ENCODE measurements at regions not wholly inside any gene's neighbourhood (a gene's known extent, or its start where the extent isn't known, plus 50 kb on each side); places are given as distances from the start of the nearest gene placed in this dataset.
A peak's percentile ranks its signal among the peaks of the same experiment; 100 is the strongest.

- H3K4me1 ChIP-seq: peaks cover 5% of the 10 kb centered on the region
- no peak overlapping the region for H3K9ac ChIP-seq (ENCODE audit: low read depth in 2 of 2, low read length in 2 of 2)
- H3K27me3 ChIP-seq: no peaks in the 10 kb centered on the region
- H3K27ac ChIP-seq: no peak overlapping the region
- no peaks in the 10 kb centered on the region for H3K36me3 ChIP-seq
- no peaks in the 10 kb centered on the region for H3K9me3 ChIP-seq
- no peak for DNase-seq
- TF ChIP-seq CTCF (IDR thresholded peaks at IDR 0.05): no peak
- intact Hi-C loops (cut with DNase I): no loop called here
- H3K4me3 ChIP-seq: no peak overlapping the region
Observed at GRCh38 chr12:93115198-93115601, 186.1 kb upstream of the EEA1 start.

GRCh38 chr12:93115646-93116045 lies 186.6 kb upstream of the EEA1 start:
- no peak overlapping the region for H3K4me3 ChIP-seq
- no peak overlapping the region for H3K27ac ChIP-seq
- DNase-seq: peak; percentile 55
- TF ChIP-seq CTCF (IDR thresholded peaks at IDR 0.05): no peak
- peaks cover 5% of the 10 kb centered on the region for H3K4me1 ChIP-seq
- H3K36me3 ChIP-seq: no peaks in the 10 kb centered on the region
- H3K9me3 ChIP-seq: no peaks in the 10 kb centered on the region
- no peaks in the 10 kb centered on the region for H3K27me3 ChIP-seq
- intact Hi-C loops (cut with DNase I): no loop called here
- no peak overlapping the region for H3K9ac ChIP-seq (ENCODE audit: low read depth in 2 of 2, low read length in 2 of 2)

GRCh38 chr12:93116632-93117031 lies 187.5 kb upstream of the EEA1 start:
- H3K27me3 ChIP-seq: no peaks in the 10 kb centered on the region
- H3K9me3 ChIP-seq: no peaks in the 10 kb centered on the region
- no peak overlapping the region for H3K9ac ChIP-seq (ENCODE audit: low read depth in 2 of 2, low read length in 2 of 2)
- no peak overlapping the region for H3K4me3 ChIP-seq
- H3K4me1 ChIP-seq: peaks cover 5% of the 10 kb centered on the region
- no peak overlapping the region for H3K27ac ChIP-seq
- intact Hi-C loops (cut with DNase I): no loop called here
- no peaks in the 10 kb centered on the region for H3K36me3 ChIP-seq
- no peak for TF ChIP-seq CTCF (IDR thresholded peaks at IDR 0.05)
- no peak for DNase-seq

GRCh38 chr12:93121729-93122488 lies 192.8 kb upstream of the EEA1 start:
- DNase-seq: no peak
- TF ChIP-seq CTCF (IDR thresholded peaks at IDR 0.05): no peak
- Histone ChIP-seq H3K27me3 (no peaks in the 10 kb centered on the region), H3K9me3 (no peaks in the 10 kb centered on the region), H3K36me3 (no peaks in the 10 kb centered on the region), H3K9ac (ENCODE audit: low read depth in 2 of 2, low read length in 2 of 2) (no peak overlapping the region), H3K27ac (no peak overlapping the region), H3K4me3 (no peak overlapping the region), H3K4me1 (no peaks in the 10 kb centered on the region)
- intact Hi-C loops (cut with DNase I): no loop called here

GRCh38 chr12:93122569-93123091 lies 193.5 kb upstream of the EEA1 start:
- Histone ChIP-seq H3K4me1 (no peaks in the 10 kb centered on the region), H3K36me3 (no peaks in the 10 kb centered on the region), H3K27ac (no peak overlapping the region), H3K9ac (ENCODE audit: low read depth in 2 of 2, low read length in 2 of 2) (no peak overlapping the region), H3K9me3 (no peaks in the 10 kb centered on the region), H3K27me3 (no peaks in the 10 kb centered on the region), H3K4me3 (no peak overlapping the region)
- TF ChIP-seq CTCF (IDR thresholded peaks at IDR 0.05): no peak
- no peak for DNase-seq
- intact Hi-C loops (cut with DNase I): no loop called here
